HEK293 (cell line): ENCODE measurements at regions not wholly inside any gene's neighbourhood (a gene's known extent, or its start where the extent isn't known, plus 50 kb on each side); places are given as distances from the start of the nearest gene placed in this dataset.

Experiments used
- RBAK ChIP-seq: fragments of 450-650 bp; formaldehyde crosslinking; IDR thresholded peaks from 2 replicates; pipeline ENCODE4 v1.5.1; 2016; ENCODE audit warnings: missing biosample characterization, missing genetic modification characterization
- YY1 ChIP-seq: fragments of 450-650 bp; formaldehyde crosslinking; IDR thresholded peaks from 2 replicates; pipeline ENCODE4 v1.5.1; 2018; ENCODE audit warnings: missing biosample characterization, missing genetic modification characterization
- ZFP41 ChIP-seq: fragments of 450-650 bp; formaldehyde crosslinking; IDR thresholded peaks from 2 replicates; pipeline ENCODE4 v1.5.1; 2016; ENCODE audit warnings: missing biosample characterization, missing genetic modification characterization, borderline replicate concordance
- ZNF184 ChIP-seq: fragments of 450-650 bp; IDR thresholded peaks from 2 replicates; pipeline ENCODE4 v1.5.1; 2018; ENCODE audit warnings: missing biosample characterization, mild to moderate bottlenecking, missing genetic modification characterization
- ZNF2 ChIP-seq: fragments of 450-650 bp; formaldehyde crosslinking; IDR thresholded peaks from 2 replicates; pipeline ENCODE4 v1.5.1; 2016; ENCODE audit warnings: missing biosample characterization, missing genetic modification characterization
- TF ChIP-seq, protein P1 (sequence below): fragments of 450-650 bp; formaldehyde crosslinking; IDR thresholded peaks from 2 replicates; pipeline ENCODE4 v1.5.1; 2016; ENCODE audit warnings: missing biosample characterization, missing genetic modification characterization
- TF ChIP-seq, protein P2 (sequence below): fragments of 450-650 bp; formaldehyde crosslinking; IDR thresholded peaks from 2 replicates; pipeline ENCODE4 v1.5.1; 2017; ENCODE audit warnings: missing biosample characterization, missing genetic modification characterization

DNA sequence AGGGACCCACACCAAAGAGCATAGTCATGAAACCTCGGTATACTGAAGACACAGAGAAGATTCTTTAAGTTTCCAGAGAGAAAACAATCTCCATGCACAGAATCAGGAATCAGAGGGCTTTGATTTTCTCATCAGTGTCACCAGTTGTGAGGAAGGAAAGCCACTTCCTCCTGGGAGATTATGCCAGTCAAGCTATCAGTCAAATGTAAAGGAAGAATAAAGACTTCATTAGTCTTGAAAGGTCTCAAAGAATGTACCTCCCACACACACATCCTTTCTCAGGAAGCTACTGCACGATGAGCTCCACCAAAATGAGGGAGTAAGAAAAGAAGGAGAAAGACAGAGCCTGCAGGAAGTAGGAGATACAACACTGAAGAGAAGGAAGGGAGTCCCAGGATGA, 486.3 kb downstream of the SHQ1 start:
- no peak for TF ChIP-seq ZNF2 (tag by site-specific recombination)
- TF ChIP-seq, protein P1, sequence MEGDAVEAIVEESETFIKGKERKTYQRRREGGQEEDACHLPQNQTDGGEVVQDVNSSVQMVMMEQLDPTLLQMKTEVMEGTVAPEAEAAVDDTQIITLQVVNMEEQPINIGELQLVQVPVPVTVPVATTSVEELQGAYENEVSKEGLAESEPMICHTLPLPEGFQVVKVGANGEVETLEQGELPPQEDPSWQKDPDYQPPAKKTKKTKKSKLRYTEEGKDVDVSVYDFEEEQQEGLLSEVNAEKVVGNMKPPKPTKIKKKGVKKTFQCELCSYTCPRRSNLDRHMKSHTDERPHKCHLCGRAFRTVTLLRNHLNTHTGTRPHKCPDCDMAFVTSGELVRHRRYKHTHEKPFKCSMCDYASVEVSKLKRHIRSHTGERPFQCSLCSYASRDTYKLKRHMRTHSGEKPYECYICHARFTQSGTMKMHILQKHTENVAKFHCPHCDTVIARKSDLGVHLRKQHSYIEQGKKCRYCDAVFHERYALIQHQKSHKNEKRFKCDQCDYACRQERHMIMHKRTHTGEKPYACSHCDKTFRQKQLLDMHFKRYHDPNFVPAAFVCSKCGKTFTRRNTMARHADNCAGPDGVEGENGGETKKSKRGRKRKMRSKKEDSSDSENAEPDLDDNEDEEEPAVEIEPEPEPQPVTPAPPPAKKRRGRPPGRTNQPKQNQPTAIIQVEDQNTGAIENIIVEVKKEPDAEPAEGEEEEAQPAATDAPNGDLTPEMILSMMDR (tag by site-specific recombination), result no peak
- no peak for TF ChIP-seq ZNF184
- no peak for TF ChIP-seq RBAK (tag by site-specific recombination)
- no peak for TF ChIP-seq ZFP41 (tag by site-specific recombination)
- TF ChIP-seq, protein P2, sequence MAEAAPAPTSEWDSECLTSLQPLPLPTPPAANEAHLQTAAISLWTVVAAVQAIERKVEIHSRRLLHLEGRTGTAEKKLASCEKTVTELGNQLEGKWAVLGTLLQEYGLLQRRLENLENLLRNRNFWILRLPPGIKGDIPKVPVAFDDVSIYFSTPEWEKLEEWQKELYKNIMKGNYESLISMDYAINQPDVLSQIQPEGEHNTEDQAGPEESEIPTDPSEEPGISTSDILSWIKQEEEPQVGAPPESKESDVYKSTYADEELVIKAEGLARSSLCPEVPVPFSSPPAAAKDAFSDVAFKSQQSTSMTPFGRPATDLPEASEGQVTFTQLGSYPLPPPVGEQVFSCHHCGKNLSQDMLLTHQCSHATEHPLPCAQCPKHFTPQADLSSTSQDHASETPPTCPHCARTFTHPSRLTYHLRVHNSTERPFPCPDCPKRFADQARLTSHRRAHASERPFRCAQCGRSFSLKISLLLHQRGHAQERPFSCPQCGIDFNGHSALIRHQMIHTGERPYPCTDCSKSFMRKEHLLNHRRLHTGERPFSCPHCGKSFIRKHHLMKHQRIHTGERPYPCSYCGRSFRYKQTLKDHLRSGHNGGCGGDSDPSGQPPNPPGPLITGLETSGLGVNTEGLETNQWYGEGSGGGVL (tag by site-specific recombination), result no peak
- TF ChIP-seq YY1 (tag by site-specific recombination), result no peak
